GM23248 (cell line): ENCODE measurements at regions not wholly inside any gene's neighbourhood (a gene's known extent, or its start where the extent isn't known, plus 50 kb on each side); places are given as distances from the start of the nearest gene placed in this dataset.

Experiments used
- EZH2 ChIP-seq: fragments of 200-600 bp; sonication (generic); IDR thresholded peaks from 2 replicates; pipeline ENCODE4 v1.6.1; 2018; ENCODE audit warnings: antibody characterized with exemption, mild to moderate bottlenecking; ENCODE audit not compliant: insufficient read depth, poor library complexity, severe bottlenecking
- EZH2phosphoT487 ChIP-seq: fragments of 200-600 bp; sonication (generic); IDR thresholded peaks from 2 replicates; pipeline ENCODE4 v1.6.1; 2018; ENCODE audit warnings: antibody characterized with exemption, moderate library complexity, mild to moderate bottlenecking, low read depth; ENCODE audit not compliant: insufficient read depth

DNA sequence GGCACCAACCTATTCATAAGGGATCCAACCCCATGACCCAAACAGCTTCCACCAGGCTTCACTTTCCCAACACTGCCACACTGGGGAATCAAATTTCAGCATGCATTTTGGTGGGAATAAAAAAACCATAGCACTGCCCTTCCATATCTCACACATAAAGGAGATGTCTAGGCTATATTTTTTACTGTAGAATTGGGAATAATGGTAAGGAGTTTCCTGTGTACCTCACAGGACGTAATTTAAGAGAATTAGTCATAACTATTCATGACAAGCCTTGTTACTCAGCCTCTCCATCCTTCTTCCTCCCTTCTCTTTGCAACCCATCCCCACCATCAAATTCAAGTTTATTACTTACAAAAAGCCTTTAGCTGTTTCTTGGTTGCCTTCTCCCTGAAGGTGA, 352.1 kb downstream of the MLLT3 start:
- TF ChIP-seq EZH2: no peak
- TF ChIP-seq EZH2phosphoT487: no peak
